AG04450 (cell line): ENCODE measurements at regions not wholly inside any gene's neighbourhood (a gene's known extent, or its start where the extent isn't known, plus 50 kb on each side); places are given as distances from the start of the nearest gene placed in this dataset.

ENCODE experiments used
- CTCF ChIA-PET: fragments of 300-600, 350-600 bp; formaldehyde crosslinking; extraction: SDS; loops from one replicate; lab custom pipeline; 2022; ENCODE audit warnings: antibody characterized with exemption, inconsistent platforms; lab: Charles Lee
- POLR2A ChIA-PET: fragments of 350-600 bp; formaldehyde crosslinking; extraction: SDS; loops from one replicate; lab custom pipeline; 2021; ENCODE audit warnings: antibody characterized with exemption, inconsistent platforms; lab: Yijun Ruan, JAX
- DNase-seq: peaks from one replicate; pipeline ENCODE4 v3.0.0-alpha.2; 2011; ENCODE audit warnings: low read depth, low spot score
- H3K27ac ChIP-seq: one replicate; pipeline ENCODE4 v1.5.1; 2012; ENCODE audit warnings: low read depth, low read length, control low read depth
- H3K27me3 ChIP-seq: one replicate; pipeline ENCODE4 v1.6.0; 2012; ENCODE audit warnings: low read length; ENCODE audit not compliant: control insufficient read depth, insufficient read depth
- H3K4me3 ChIP-seq: 2 replicates; pipeline ENCODE4 v1.5.1; 2011; ENCODE audit warnings: mild to moderate bottlenecking, low read depth, low read length, control low read depth
- H3K9me3 ChIP-seq: 2 replicates; pipeline ENCODE4 v1.5.1; 2012; ENCODE audit warnings: low read length; ENCODE audit not compliant: control insufficient read depth, insufficient read depth
- TF ChIP-seq, protein P1 (sequence below): IDR thresholded peaks from 2 replicates; pipeline ENCODE4 v1.5.1; 2011; ENCODE audit warnings: low read depth, low read length, control low read depth, inconsistent platforms

DNA sequence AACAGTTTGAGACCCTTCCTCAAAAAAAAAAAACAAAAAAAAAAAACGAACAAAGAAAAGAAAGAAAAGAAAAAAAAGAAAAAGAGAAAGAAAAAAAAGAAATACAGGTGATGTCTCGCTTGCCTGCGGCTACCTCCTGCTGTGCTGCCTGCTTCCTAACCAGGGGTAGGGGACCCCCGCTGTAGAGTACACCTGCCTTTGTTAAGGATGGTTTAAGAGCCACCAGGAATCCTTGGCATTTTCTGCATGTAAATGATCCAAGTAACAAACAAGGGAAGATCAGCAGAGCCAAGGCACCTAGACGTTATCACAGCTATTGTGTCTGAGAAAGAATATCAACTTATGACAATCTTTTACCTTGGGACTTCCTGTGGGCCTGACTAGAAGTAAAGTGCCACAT, 856.8 kb upstream of the GCFC2 start:
- no peak for DNase-seq
- CTCF ChIA-PET, result no interaction called here
- POLR2A ChIA-PET, result no interaction called here
- H3K4me3 ChIP-seq, result no peak overlapping the region
- peaks cover 4% of the 10 kb centered on the region for H3K9me3 ChIP-seq
- TF ChIP-seq, protein P1, sequence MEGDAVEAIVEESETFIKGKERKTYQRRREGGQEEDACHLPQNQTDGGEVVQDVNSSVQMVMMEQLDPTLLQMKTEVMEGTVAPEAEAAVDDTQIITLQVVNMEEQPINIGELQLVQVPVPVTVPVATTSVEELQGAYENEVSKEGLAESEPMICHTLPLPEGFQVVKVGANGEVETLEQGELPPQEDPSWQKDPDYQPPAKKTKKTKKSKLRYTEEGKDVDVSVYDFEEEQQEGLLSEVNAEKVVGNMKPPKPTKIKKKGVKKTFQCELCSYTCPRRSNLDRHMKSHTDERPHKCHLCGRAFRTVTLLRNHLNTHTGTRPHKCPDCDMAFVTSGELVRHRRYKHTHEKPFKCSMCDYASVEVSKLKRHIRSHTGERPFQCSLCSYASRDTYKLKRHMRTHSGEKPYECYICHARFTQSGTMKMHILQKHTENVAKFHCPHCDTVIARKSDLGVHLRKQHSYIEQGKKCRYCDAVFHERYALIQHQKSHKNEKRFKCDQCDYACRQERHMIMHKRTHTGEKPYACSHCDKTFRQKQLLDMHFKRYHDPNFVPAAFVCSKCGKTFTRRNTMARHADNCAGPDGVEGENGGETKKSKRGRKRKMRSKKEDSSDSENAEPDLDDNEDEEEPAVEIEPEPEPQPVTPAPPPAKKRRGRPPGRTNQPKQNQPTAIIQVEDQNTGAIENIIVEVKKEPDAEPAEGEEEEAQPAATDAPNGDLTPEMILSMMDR, result no peak
- no peaks in the 10 kb centered on the region for H3K27me3 ChIP-seq
- no peak overlapping the region for H3K27ac ChIP-seq

DNA sequence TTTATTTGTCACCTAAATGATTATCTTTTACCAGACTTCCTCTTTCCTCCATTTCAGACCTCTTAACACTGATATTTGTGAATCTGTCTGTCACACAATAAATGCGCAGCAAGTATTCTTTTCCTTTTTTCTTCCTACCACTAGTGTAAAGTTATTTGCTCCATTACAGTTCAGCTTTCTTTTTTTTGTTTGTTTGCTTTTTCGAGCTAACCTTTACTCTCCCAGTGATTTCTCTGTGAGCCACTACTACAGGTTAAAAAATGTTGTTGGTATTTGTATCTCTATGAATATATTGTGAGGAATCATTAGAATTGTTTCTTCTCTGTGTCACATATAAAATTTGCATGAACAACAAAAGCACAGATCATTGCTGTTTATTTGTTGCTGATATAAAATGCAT, 854.0 kb upstream of the GCFC2 start:
- DNase-seq, result no peak
- H3K9me3 ChIP-seq, result peaks cover 4% of the 10 kb centered on the region; the same call in 1 of the 2 replicates
- H3K27me3 ChIP-seq, result no peaks in the 10 kb centered on the region
- TF ChIP-seq, protein P1, result no peak
- ChIA-PET CTCF (no interaction called here), POLR2A (no interaction called here)
- no peak overlapping the region for H3K27ac ChIP-seq
- no peak overlapping the region for H3K4me3 ChIP-seq

DNA sequence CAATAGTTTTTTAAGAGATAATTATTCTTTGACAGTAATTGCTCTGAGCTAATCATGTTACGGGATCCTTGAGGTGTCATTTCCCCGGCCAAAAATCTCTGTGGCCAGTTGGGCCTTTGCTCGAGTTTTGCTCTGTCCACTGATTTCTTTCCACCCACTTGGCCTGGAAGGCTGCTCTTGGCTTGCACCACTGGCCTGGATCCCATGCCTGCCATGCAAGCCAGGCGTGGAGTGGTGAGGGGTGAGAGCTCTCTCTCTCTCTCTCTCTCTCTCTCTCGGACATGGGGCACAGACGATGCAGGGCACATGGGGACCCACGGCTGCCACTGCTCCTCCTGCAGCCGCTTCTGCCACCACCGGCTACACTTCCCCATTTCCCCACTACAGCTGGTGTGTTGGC, 853.0 kb upstream of the GCFC2 start:
- POLR2A ChIA-PET, result no interaction called here
- no peak for DNase-seq
- no peaks in the 10 kb centered on the region for H3K27me3 ChIP-seq
- H3K9me3 ChIP-seq, result peaks cover 4% of the 10 kb centered on the region; the same call in 1 of the 2 replicates
- no peak overlapping the region for H3K4me3 ChIP-seq
- CTCF ChIA-PET, result no interaction called here
- no peak overlapping the region for H3K27ac ChIP-seq
- TF ChIP-seq, protein P1, result no peak

DNA sequence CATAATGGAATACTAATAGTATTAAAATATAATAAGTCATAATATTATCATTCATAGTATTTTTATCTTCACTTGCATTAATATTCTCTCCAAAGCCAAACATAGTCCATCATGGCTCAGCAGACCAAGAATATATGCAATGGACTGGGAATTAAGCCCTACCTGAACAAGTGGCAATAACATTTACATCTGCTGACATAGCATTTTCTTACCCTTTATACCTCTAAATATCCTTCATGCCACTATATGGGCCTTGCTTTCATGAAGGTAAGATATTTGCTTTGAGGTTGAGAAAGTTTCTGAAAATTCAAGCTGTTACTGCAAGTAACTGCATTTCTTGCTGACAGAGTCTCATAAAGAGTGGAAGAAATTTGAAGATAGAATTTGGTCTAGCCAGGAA, 847.4 kb upstream of the GCFC2 start:
- POLR2A ChIA-PET, result no interaction called here
- no peak for DNase-seq
- no peak overlapping the region for H3K4me3 ChIP-seq
- H3K27me3 ChIP-seq, result no peaks in the 10 kb centered on the region
- TF ChIP-seq, protein P1, result no peak
- CTCF ChIA-PET, result no interaction called here
- H3K9me3 ChIP-seq, result no peaks in the 10 kb centered on the region
- no peak overlapping the region for H3K27ac ChIP-seq

DNA sequence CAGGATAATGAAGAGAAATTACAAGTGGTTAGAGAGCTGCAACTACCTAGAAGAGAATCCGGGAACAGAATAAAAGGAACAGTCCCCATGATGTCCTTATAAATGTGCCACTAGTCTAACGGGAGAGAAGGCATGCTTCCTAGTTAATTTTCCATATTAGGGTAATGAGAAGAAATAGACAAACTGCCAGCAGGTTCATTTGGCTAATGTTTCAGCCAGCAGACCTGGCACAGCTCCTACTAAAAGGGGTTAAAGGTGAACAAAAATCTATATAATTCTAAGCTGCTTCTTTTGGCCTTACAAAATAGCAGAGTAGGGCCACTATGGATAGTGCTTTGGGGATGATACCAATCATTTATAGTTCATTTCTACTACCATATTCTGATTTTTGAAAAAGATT, 845.3 kb upstream of the GCFC2 start:
- Histone ChIP-seq H3K27ac (no peak overlapping the region), H3K4me3 (no peak overlapping the region), H3K9me3 (no peaks in the 10 kb centered on the region), H3K27me3 (no peaks in the 10 kb centered on the region)
- no peak for DNase-seq
- ChIA-PET CTCF (no interaction called here), POLR2A (no interaction called here)
- TF ChIP-seq, protein P1, result no peak
